ENCODE measurements at regions not wholly inside any gene's neighbourhood (a gene's known extent, or its start where the extent isn't known, plus 50 kb on each side); places are given as distances from the start of the nearest gene placed in this dataset.

GRCh38 chr11:129279326-129280026 is 87.4 kb upstream of the ARHGAP32 start (continued):
- TF ChIP-seq FUBP1 (CRISPR knock-in tag; IDR thresholded peaks at IDR 0.05; ENCODE audit: borderline replicate concordance): no peak
- TF ChIP-seq HNF1A (IDR thresholded peaks at IDR 0.05; ENCODE audit: low read depth): no peak
- peak; percentile 54; the same call in 1 of the 2 replicates for TF ChIP-seq HNF1A (CRISPR knock-in tag; IDR thresholded peaks at IDR 0.05; ENCODE audit: borderline replicate concordance)
- TF ChIP-seq ZNF746 (CRISPR knock-in tag; IDR thresholded peaks at IDR 0.05): 0 out of 2 replicates have a peak, but pooled peaks have one; percentile 27
- TF ChIP-seq MXD1 (CRISPR knock-in tag; IDR thresholded peaks at IDR 0.05): peak; percentile 65; the same call in 1 of the 2 replicates
- TF ChIP-seq REL (CRISPR knock-in tag; conservative IDR thresholded peaks at IDR 0.05): no peak
- no peak for TF ChIP-seq ARNT (IDR thresholded peaks at IDR 0.05)
- no peak for TF ChIP-seq ARHGAP35 (CRISPR knock-in tag; IDR thresholded peaks at IDR 0.05; ENCODE audit: borderline replicate concordance)
- 0 out of 2 replicates have a peak, but pooled peaks have one; percentile 33 for TF ChIP-seq ZBTB10 (CRISPR knock-in tag; IDR thresholded peaks at IDR 0.05; ENCODE audit: borderline replicate concordance)
- no peak for TF ChIP-seq ZNF24 (IDR thresholded peaks at IDR 0.05)
- peak; percentile 64; the same call in 1 of the 2 replicates for TF ChIP-seq LBX2 (CRISPR knock-in tag; IDR thresholded peaks at IDR 0.05; ENCODE audit: borderline replicate concordance)
- no peak for TF ChIP-seq ZNF781 (CRISPR knock-in tag; IDR thresholded peaks at IDR 0.05; ENCODE audit: borderline replicate concordance, not compliant biosample characterization)
- no peak for TF ChIP-seq PRPF4 (IDR thresholded peaks at IDR 0.05; ENCODE audit: low read depth, low read length, poor library complexity, severe bottlenecking)
- no peak for TF ChIP-seq NR1H2 (CRISPR knock-in tag; IDR thresholded peaks at IDR 0.05; ENCODE audit: borderline replicate concordance, low read depth)
- peak; percentile 63 for TF ChIP-seq RAD21 (CRISPR knock-in tag; IDR thresholded peaks at IDR 0.05)
- no peak for TF ChIP-seq KAT2B (IDR thresholded peaks at IDR 0.05; ENCODE audit: borderline replicate concordance, low read depth, low read length)
- no peak for TF ChIP-seq ZNF33A (CRISPR knock-in tag; IDR thresholded peaks at IDR 0.05; ENCODE audit: borderline replicate concordance)

All from HepG2 (cell line).